ENCODE measurements at regions not wholly inside any gene's neighbourhood (a gene's known extent, or its start where the extent isn't known, plus 50 kb on each side); places are given as distances from the start of the nearest gene placed in this dataset.

DNA sequence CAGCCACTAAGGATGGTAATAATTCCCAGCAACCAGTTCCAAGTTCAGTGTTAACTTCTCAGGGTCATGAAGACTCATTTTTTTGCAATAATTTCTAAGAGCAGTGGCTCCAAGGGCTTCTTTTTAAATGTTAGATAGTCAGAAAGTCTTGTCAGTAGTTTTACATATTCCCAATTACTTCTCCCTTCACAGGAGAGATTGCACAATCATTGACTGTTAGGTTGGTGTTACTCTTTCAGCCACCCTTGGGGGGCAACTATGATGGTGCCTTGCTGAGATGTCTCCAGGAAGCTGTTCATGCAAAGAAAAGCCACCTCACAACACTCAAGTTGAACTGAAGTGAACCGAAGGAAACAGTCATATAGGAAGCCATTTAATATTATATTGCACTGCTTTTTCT, 127.9 kb upstream of the DOCK10 start:
- intact Hi-C loops (cut with DNase I) = no loop called here
- TF ChIP-seq, protein P1, sequence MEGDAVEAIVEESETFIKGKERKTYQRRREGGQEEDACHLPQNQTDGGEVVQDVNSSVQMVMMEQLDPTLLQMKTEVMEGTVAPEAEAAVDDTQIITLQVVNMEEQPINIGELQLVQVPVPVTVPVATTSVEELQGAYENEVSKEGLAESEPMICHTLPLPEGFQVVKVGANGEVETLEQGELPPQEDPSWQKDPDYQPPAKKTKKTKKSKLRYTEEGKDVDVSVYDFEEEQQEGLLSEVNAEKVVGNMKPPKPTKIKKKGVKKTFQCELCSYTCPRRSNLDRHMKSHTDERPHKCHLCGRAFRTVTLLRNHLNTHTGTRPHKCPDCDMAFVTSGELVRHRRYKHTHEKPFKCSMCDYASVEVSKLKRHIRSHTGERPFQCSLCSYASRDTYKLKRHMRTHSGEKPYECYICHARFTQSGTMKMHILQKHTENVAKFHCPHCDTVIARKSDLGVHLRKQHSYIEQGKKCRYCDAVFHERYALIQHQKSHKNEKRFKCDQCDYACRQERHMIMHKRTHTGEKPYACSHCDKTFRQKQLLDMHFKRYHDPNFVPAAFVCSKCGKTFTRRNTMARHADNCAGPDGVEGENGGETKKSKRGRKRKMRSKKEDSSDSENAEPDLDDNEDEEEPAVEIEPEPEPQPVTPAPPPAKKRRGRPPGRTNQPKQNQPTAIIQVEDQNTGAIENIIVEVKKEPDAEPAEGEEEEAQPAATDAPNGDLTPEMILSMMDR (IDR thresholded peaks at IDR 0.05) = no peak
- no peak for TF ChIP-seq POLR2A (IDR thresholded peaks at IDR 0.05)
- H3K4me3 ChIP-seq = no peak overlapping the region
- DNase-seq = no peak
- no peak overlapping the region for H3K27ac ChIP-seq
- 84 to 100% (median 92%) methylated on average over 1 of the region's 1 CpG for WGBS, 4 donors
- no peaks in the 10 kb centered on the region for H3K27me3 ChIP-seq
- H3K36me3 ChIP-seq (replicated peaks in 1 of 2) = no peaks in the 10 kb centered on the region
- no peaks in the 10 kb centered on the region for H3K9me3 ChIP-seq (replicated peaks in 1 of 3)
- no peaks in the 10 kb centered on the region for H3K4me1 ChIP-seq (replicated peaks in 1 of 2)

DNA sequence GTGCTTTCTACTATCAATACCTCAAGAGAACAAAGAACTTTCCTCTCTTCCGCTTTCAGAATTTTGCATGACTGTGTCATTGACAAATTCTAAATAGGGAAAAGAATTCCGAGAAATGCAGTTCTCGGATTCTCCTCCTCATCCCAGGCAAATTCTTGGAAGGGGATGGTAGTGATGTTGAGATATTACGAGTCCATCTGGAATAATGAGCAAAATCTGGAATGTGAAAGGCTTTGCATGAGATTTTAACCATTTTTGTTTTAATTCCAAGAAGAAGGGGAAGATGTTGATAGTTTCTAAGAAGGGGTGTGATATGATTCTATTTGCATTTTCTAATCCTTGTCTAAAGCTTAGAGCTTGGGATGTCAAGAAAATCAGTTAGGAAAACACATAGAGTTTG, 127.1 kb upstream of the DOCK10 start:
- TF ChIP-seq, protein P1 (IDR thresholded peaks at IDR 0.05) = no peak
- no peak for TF ChIP-seq POLR2A (IDR thresholded peaks at IDR 0.05)
- H3K4me3 ChIP-seq = no peak overlapping the region
- intact Hi-C loops (cut with DNase I) = no loop called here
- no peaks in the 10 kb centered on the region for H3K9me3 ChIP-seq (replicated peaks in 1 of 3)
- H3K27ac ChIP-seq = no peak overlapping the region
- no peaks in the 10 kb centered on the region for H3K36me3 ChIP-seq (replicated peaks in 1 of 2)
- no peak for DNase-seq
- no peaks in the 10 kb centered on the region for H3K27me3 ChIP-seq
- WGBS, 4 donors = 64 to 84% (median 75%) methylated on average over 4 of the region's 4 CpGs
- no peaks in the 10 kb centered on the region for H3K4me1 ChIP-seq (replicated peaks in 1 of 2)

DNA sequence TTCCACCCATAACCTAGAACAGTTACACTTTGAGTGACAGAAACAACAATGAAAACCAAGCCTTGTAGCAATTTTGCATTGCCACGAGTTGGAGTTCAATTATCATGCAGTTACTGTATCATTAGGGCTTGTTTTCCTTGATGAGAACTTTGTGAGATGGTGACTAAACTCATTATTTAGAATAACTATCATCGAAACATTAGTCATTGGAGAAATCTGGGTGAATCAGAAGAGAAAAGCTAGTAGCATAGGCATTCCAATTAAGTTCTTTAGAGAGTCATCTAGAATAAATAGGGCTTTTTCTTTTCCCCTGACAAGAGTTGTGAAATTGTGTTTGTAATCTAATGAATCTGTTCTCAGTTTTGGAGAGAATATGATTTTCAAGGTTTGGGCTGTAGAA, 122.8 kb upstream of the DOCK10 start:
- 47 to 53% (median 50%) methylated on average over 2 of the region's 2 CpGs for WGBS, 4 donors
- intact Hi-C loops (cut with DNase I) = no loop called here
- H3K4me3 ChIP-seq = no peak overlapping the region
- H3K9me3 ChIP-seq (replicated peaks in 1 of 3) = no peaks in the 10 kb centered on the region
- H3K36me3 ChIP-seq (replicated peaks in 1 of 2) = no peaks in the 10 kb centered on the region
- H3K27ac ChIP-seq = no peak overlapping the region
- no peaks in the 10 kb centered on the region for H3K27me3 ChIP-seq
- H3K4me1 ChIP-seq (replicated peaks in 1 of 2) = no peaks in the 10 kb centered on the region
- DNase-seq = no peak
- TF ChIP-seq POLR2A (IDR thresholded peaks at IDR 0.05) = no peak
- TF ChIP-seq, protein P1 (IDR thresholded peaks at IDR 0.05) = no peak

DNA sequence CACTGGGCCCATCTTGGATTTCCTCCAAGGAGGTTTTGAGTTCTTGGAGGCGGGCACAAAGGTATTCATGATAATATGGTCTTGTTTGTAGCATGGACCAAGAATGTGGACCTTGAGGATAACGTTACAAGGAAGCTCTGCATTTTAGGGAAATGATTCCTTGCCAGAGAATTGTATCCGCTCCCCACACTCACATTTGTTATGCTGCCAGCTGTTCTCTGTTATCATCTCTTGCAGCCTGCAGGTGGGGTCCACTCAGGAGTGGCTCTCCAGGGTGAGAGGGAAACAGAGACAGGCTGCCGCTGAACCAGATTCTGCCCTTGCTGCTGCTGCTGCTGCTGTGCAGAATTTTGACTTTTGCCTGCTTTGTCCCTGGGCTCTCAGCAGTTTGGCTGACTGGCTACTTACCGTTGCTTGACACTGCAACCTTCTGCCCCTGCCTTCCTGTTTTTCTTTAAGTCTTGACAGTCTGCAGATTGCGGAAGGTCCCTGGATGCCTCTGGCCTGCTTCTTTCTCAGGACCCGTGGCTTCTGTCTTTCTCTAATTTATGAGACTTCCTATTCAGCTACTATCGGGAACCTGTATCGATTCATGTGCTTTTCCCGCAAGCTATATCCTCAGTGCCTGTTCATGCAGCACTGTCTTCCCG, 122.3 kb upstream of the DOCK10 start:
- no peaks in the 10 kb centered on the region for H3K4me1 ChIP-seq (replicated peaks in 1 of 2)
- 36 to 51% (median 38%) methylated on average over 10 to 11 of the region's 11 CpGs for WGBS, 4 donors
- no peak overlapping the region for H3K4me3 ChIP-seq
- no peaks in the 10 kb centered on the region for H3K27me3 ChIP-seq
- DNase-seq = peak in 2 of 7 donors; percentile 17 to 18
- H3K27ac ChIP-seq = no peak overlapping the region
- TF ChIP-seq, protein P1 (IDR thresholded peaks at IDR 0.05) = no peak
- TF ChIP-seq POLR2A (IDR thresholded peaks at IDR 0.05) = no peak
- no peaks in the 10 kb centered on the region for H3K36me3 ChIP-seq (replicated peaks in 1 of 2)
- H3K9me3 ChIP-seq (replicated peaks in 1 of 3) = no peaks in the 10 kb centered on the region
- intact Hi-C loops (cut with DNase I) = no loop called here

All from adrenal gland (tissue), 9 donors.